CD4-positive, alpha-beta T cell (primary cell): ENCODE measurements at regions not wholly inside any gene's neighbourhood (a gene's known extent, or its start where the extent isn't known, plus 50 kb on each side); places are given as distances from the start of the nearest gene placed in this dataset.

Experiments
- ATAC-seq: fragments of 200-7000 bp; cut with Tn5 transposase; one replicate; pipeline ENCODE4 v1.10.0; 2022; ENCODE audit warnings: mild to moderate bottlenecking; ENCODE audit not compliant: poor library complexity
- CTCF ChIA-PET: fragments of 350-600 bp; sonication (Branson Sonifier 250); formaldehyde crosslinking; loops from one replicate; lab custom pipeline; 2021; ENCODE audit warnings: antibody characterized with exemption, inconsistent platforms; lab: Charles Lee
- POLR2A ChIA-PET: fragments of 350-600 bp; sonication (Branson Sonifier 250); formaldehyde crosslinking; loops from one replicate; lab custom pipeline; 2021; ENCODE audit warnings: antibody characterized with exemption, inconsistent platforms; lab: Charles Lee
- DNase-seq, 14 experiments: peaks; one replicate each; pipeline ENCODE4 v3.0.0-alpha.2; 2013 to 2020; ENCODE audit warnings: mixed read lengths in 2 of 14
- H3K27ac ChIP-seq, 2 donors: one replicate each; pipeline versions ENCODE4 v1.5.1 to v1.7.0; 2013; ENCODE audit warnings: low read length in 2 of 2, low read depth in 1 of 2, mild to moderate bottlenecking in 1 of 2
- H3K27me3 ChIP-seq, 2 experiments: 1 replicate in 1 of 2; 2 replicates in 1 of 2; pipeline versions ENCODE4 v1.6.1 to v1.7.0; 2013; ENCODE audit warnings: low read length in 2 of 2, control low read depth in 1 of 2, mild to moderate bottlenecking in 1 of 2, moderate library complexity in 1 of 2; ENCODE audit not compliant: insufficient read depth in 2 of 2, control insufficient read depth in 1 of 2
- H3K36me3 ChIP-seq: one replicate; pipeline ENCODE4 v1.6.1; 2013; ENCODE audit warnings: low read length, control low read depth; ENCODE audit not compliant: insufficient read depth
- H3K4me1 ChIP-seq: one replicate; pipeline ENCODE4 v1.6.1; 2013; ENCODE audit warnings: low read length, control low read depth; ENCODE audit not compliant: insufficient read depth
- H3K4me3 ChIP-seq: one replicate; pipeline ENCODE4 v1.5.1; 2013; ENCODE audit warnings: mild to moderate bottlenecking, low read length, moderate library complexity
- H3K9me3 ChIP-seq, 2 experiments: 1 replicate in 1 of 2; 2 replicates in 1 of 2; pipeline versions ENCODE4 v1.6.1 to v1.7.0; 2013; ENCODE audit warnings: low read length in 2 of 2, mild to moderate bottlenecking in 2 of 2, control low read depth in 1 of 2, moderate library complexity in 1 of 2; ENCODE audit not compliant: control insufficient read depth in 1 of 2, insufficient read depth in 1 of 2
- H3K27ac Mint-ChIP-seq: one replicate; pipeline ENCODE4 v1.8.0; 2020; ENCODE audit warnings: mixed read lengths
- H3K27me3 Mint-ChIP-seq: one replicate; pipeline ENCODE4 v1.8.0; 2021; ENCODE audit warnings: mixed read lengths
- H3K36me3 Mint-ChIP-seq: one replicate; pipeline ENCODE4 v1.8.0; 2021; ENCODE audit warnings: low read depth, mixed read lengths
- H3K4me1 Mint-ChIP-seq: one replicate; pipeline ENCODE4 v1.8.0; 2021; ENCODE audit warnings: low read depth, mixed read lengths
- H3K4me3 Mint-ChIP-seq: one replicate; pipeline ENCODE4 v1.8.0; 2020; ENCODE audit warnings: mild to moderate bottlenecking, mixed read lengths
- H3K9me3 Mint-ChIP-seq: one replicate; pipeline ENCODE4 v1.8.0; 2020; ENCODE audit warnings: mixed read lengths
- CTCF ChIP-seq: fragments of 200-600 bp; IDR thresholded peaks from one replicate; pipeline ENCODE4 v1.8.0; 2022; ENCODE audit warnings: antibody characterized with exemption, mild to moderate bottlenecking
- intact Hi-C, 2 experiments: fragments of 100-400 bp; cut with DNase I in 1 of 2; cut with micrococcal nuclease in 1 of 2; formaldehyde crosslinking; loops; one replicate each; pipeline versions ENCODE4 v1.15.1 to v1.9.0; 2023 to 2025; cut with DNase I, micrococcal nuclease

GRCh38 chr9:115944166-115944948 is 209.2 kb upstream of the PAPPA start:
- no peaks in the 10 kb centered on the region for H3K4me1 ChIP-seq
- H3K4me3 ChIP-seq: no peak overlapping the region
- H3K27me3 Mint-ChIP-seq: no peaks in the 10 kb centered on the region
- no peak overlapping the region for H3K4me3 Mint-ChIP-seq
- no peak overlapping the region for H3K27ac Mint-ChIP-seq
- intact Hi-C loops: no loop called here
- no peaks in the 10 kb centered on the region for H3K4me1 Mint-ChIP-seq
- no peaks in the 10 kb centered on the region for H3K36me3 ChIP-seq
- H3K27ac ChIP-seq: no peak overlapping the region
- H3K36me3 Mint-ChIP-seq: no peaks in the 10 kb centered on the region
- no peak for DNase-seq
- H3K9me3 Mint-ChIP-seq: peaks cover 2% of the 10 kb centered on the region
- CTCF ChIA-PET: no interaction called here
- H3K9me3 ChIP-seq: no peaks in the 10 kb centered on the region
- POLR2A ChIA-PET: no interaction called here
- no peaks in the 10 kb centered on the region for H3K27me3 ChIP-seq
- TF ChIP-seq CTCF: no peak
- no peak for ATAC-seq

- ChIA-PET POLR2A (no interaction called here), CTCF (no interaction called here)
- H3K9me3 Mint-ChIP-seq: peaks cover 2% of the 10 kb centered on the region
- DNase-seq (no peak), ATAC-seq (no peak)
- no peak overlapping the region for H3K27ac Mint-ChIP-seq
- Histone ChIP-seq H3K27ac (no peak overlapping the region), H3K4me3 (no peak overlapping the region), H3K27me3 (no peaks in the 10 kb centered on the region), H3K9me3 (no peaks in the 10 kb centered on the region), H3K4me1 (no peaks in the 10 kb centered on the region), H3K36me3 (no peaks in the 10 kb centered on the region)
- H3K4me3 Mint-ChIP-seq: no peak overlapping the region
- no peaks in the 10 kb centered on the region for H3K27me3 Mint-ChIP-seq
- TF ChIP-seq CTCF: no peak
- intact Hi-C loops: no loop called here
- H3K36me3 Mint-ChIP-seq: no peaks in the 10 kb centered on the region
- no peaks in the 10 kb centered on the region for H3K4me1 Mint-ChIP-seq
Measured at GRCh38 chr9:115945009-115945431, 208.6 kb upstream of the PAPPA start.

- TF ChIP-seq CTCF: no peak
- H3K4me3 Mint-ChIP-seq: no peak overlapping the region
- ChIA-PET CTCF (no interaction called here), POLR2A (no interaction called here)
- Histone ChIP-seq H3K27me3 (no peaks in the 10 kb centered on the region), H3K9me3 (no peaks in the 10 kb centered on the region), H3K4me1 (no peaks in the 10 kb centered on the region), H3K36me3 (no peaks in the 10 kb centered on the region), H3K4me3 (no peak overlapping the region), H3K27ac (no peak overlapping the region)
- H3K27me3 Mint-ChIP-seq: no peaks in the 10 kb centered on the region
- intact Hi-C loops: no loop called here
- H3K9me3 Mint-ChIP-seq: peaks cover 2% of the 10 kb centered on the region
- H3K27ac Mint-ChIP-seq: no peak overlapping the region
- H3K36me3 Mint-ChIP-seq: no peaks in the 10 kb centered on the region
- DNase-seq: no peak
- ATAC-seq: no peak
- no peaks in the 10 kb centered on the region for H3K4me1 Mint-ChIP-seq
Measured at GRCh38 chr9:115946530-115946929, 207.1 kb upstream of the PAPPA start.
